SK-N-SH (cell line): ENCODE measurements at regions not wholly inside any gene's neighbourhood (a gene's known extent, or its start where the extent isn't known, plus 50 kb on each side); places are given as distances from the start of the nearest gene placed in this dataset.

Experiments
- CTCF ChIA-PET: fragments of 300-600, 350-600 bp; formaldehyde crosslinking; extraction: SDS; loops from one replicate; lab custom pipeline; 2021; lab: Yijun Ruan, JAX
- POLR2A ChIA-PET: fragments of 350-600 bp; sonication (Branson Sonifier 250); formaldehyde crosslinking; extraction: SDS; loops from one replicate; lab custom pipeline; 2020; ENCODE audit warnings: antibody characterized with exemption, inconsistent platforms; lab: Yijun Ruan, JAX
- DNase-seq: peaks from one replicate; pipeline ENCODE4 v3.0.0; 2012
- H2AFZ ChIP-seq: fragments of 200-600 bp; sonication (generic); 2 replicates; pipeline ENCODE4 v1.8.1; 2016; ENCODE audit warnings: antibody characterized with exemption, mild to moderate bottlenecking, low read depth
- H3F3A ChIP-seq: fragments of 200-600 bp; sonication (generic); replicated peaks from 2 replicates; pipeline ENCODE3; 2016; ENCODE audit warnings: antibody characterized with exemption, mild to moderate bottlenecking; ENCODE audit not compliant: insufficient read depth
- H3K27ac ChIP-seq, 2 experiments: fragments of 200-500 bp in 1 of 2; fragments of 200-600 bp in 1 of 2; sonication (Bioruptor generic) in 1 of 2; sonication (generic), shearing (Covaris generic) in 1 of 2; 2 replicates each; pipeline versions ENCODE4 v1.5.1 to v1.6.1; 2014 to 2016; ENCODE audit warnings: low read depth in 2 of 2, inconsistent platforms in 1 of 2, low read length in 1 of 2, mild to moderate bottlenecking in 1 of 2, mixed read lengths in 1 of 2
- H3K27me3 ChIP-seq: fragments of 200-600 bp; sonication (generic), shearing (Covaris generic); 2 replicates; pipeline ENCODE4 v1.6.1; 2016; ENCODE audit warnings: mixed run types; ENCODE audit not compliant: insufficient read depth
- H3K36me3 ChIP-seq, 2 experiments: fragments of 200-500 bp in 1 of 2; fragments of 200-600 bp in 1 of 2; sonication (Bioruptor generic) in 1 of 2; sonication (generic) in 1 of 2; replicated peaks in 1 of 2; 2 replicates each; pipeline versions ENCODE3 to v1.5.1; 2014 to 2016; ENCODE audit warnings: low read length in 1 of 2, mild to moderate bottlenecking in 1 of 2; ENCODE audit not compliant: insufficient read depth in 2 of 2, control insufficient read depth in 1 of 2
- H3K4me1 ChIP-seq, 2 experiments: fragments of 200-500 bp in 1 of 2; fragments of 200-600 bp in 1 of 2; sonication (Bioruptor generic) in 1 of 2; sonication (generic), shearing (Covaris generic) in 1 of 2; 2 replicates each; pipeline versions ENCODE4 v1.5.1 to v1.6.1; 2014 to 2016; ENCODE audit warnings: low read depth in 1 of 2, low read length in 1 of 2, mixed run types in 1 of 2; ENCODE audit not compliant: insufficient read depth in 2 of 2, control insufficient read depth in 1 of 2
- H3K4me2 ChIP-seq: fragments of 200-600 bp; sonication (generic), shearing (Covaris generic); 2 replicates; pipeline ENCODE4 v1.6.1; 2017; ENCODE audit warnings: mixed run types
- H3K4me3 ChIP-seq, 2 experiments: fragments of 200-500 bp in 1 of 2; fragments of 200-600 bp in 1 of 2; sonication (Bioruptor generic) in 1 of 2; sonication (generic), shearing (Covaris generic) in 1 of 2; 2 replicates each; pipeline versions ENCODE4 v1.5.1 to v1.8.1; 2014 to 2016; ENCODE audit warnings: low read depth in 2 of 2, inconsistent platforms in 1 of 2, low read length in 1 of 2, mild to moderate bottlenecking in 1 of 2, mixed read lengths in 1 of 2, moderate library complexity in 1 of 2
- H3K79me2 ChIP-seq: fragments of 200-600 bp; sonication (generic); 2 replicates; pipeline ENCODE4 v1.8.1; 2017; ENCODE audit warnings: mild to moderate bottlenecking; ENCODE audit not compliant: insufficient read depth
- H3K9ac ChIP-seq: fragments of 200-600 bp; sonication (generic); 2 replicates; pipeline ENCODE4 v1.6.1; 2017; ENCODE audit warnings: mixed run types
- H3K9me2 ChIP-seq: fragments of 200-600 bp; sonication (generic); 2 replicates; pipeline ENCODE4 v1.6.1; 2017; ENCODE audit warnings: mixed run types
- H3K9me3 ChIP-seq: fragments of 200-600 bp; sonication (generic); 2 replicates; pipeline ENCODE4 v1.6.1; 2017; ENCODE audit warnings: mixed run types, mild to moderate bottlenecking, moderate library complexity
- H4K20me1 ChIP-seq: fragments of 200-600 bp; sonication (generic); 2 replicates; pipeline ENCODE4 v1.6.1; 2017; ENCODE audit warnings: mild to moderate bottlenecking, mixed run types; ENCODE audit not compliant: insufficient read depth
- ELF1 ChIP-seq: IDR thresholded peaks from 2 replicates; pipeline ENCODE4 v1.4.0; 2012
- FOSL2 ChIP-seq: IDR thresholded peaks from 2 replicates; pipeline ENCODE4 v1.4.0; 2012; ENCODE audit warnings: low read depth, mild to moderate bottlenecking, moderate library complexity, borderline replicate concordance
- MEF2A ChIP-seq: IDR thresholded peaks from 2 replicates; pipeline ENCODE4 v1.4.0; 2012; ENCODE audit warnings: low read depth, borderline replicate concordance
- NFIC ChIP-seq: IDR thresholded peaks from 2 replicates; pipeline ENCODE4 v1.4.0; 2012; ENCODE audit warnings: borderline replicate concordance
- NRF1 ChIP-seq: IDR thresholded peaks from 2 replicates; pipeline ENCODE4 v1.6.1; 2012; ENCODE audit warnings: low read depth, mild to moderate bottlenecking, low read length
- POLR2AphosphoS5 ChIP-seq: IDR thresholded peaks from 2 replicates; pipeline ENCODE4 v1.6.1; 2012; ENCODE audit warnings: low read depth, low read length
- RAD21 ChIP-seq: IDR thresholded peaks from 2 replicates; pipeline ENCODE4 v1.6.1; 2012; ENCODE audit warnings: mild to moderate bottlenecking, low read length
- RFX5 ChIP-seq: IDR thresholded peaks from 2 replicates; pipeline ENCODE4 v1.6.1; 2012; ENCODE audit warnings: mild to moderate bottlenecking, improper control_type of control experiment, low read length
- SIN3A ChIP-seq: IDR thresholded peaks from 2 replicates; pipeline ENCODE4 v1.6.1; 2012; ENCODE audit warnings: low read depth, mild to moderate bottlenecking, low read length, moderate library complexity, borderline replicate concordance
- TCF12 ChIP-seq: IDR thresholded peaks from 2 replicates; pipeline ENCODE4 v1.4.0; 2012
- TEAD4 ChIP-seq: IDR thresholded peaks from 2 replicates; pipeline ENCODE4 v1.4.0; 2012; ENCODE audit warnings: mild to moderate bottlenecking, borderline replicate concordance; ENCODE audit not compliant: insufficient read depth
- YY1 ChIP-seq: IDR thresholded peaks from 2 replicates; pipeline ENCODE4 v1.4.0; 2012; ENCODE audit warnings: low read depth, mild to moderate bottlenecking
- WGBS: methylation state at CpG from one replicate; pipeline ENCODE4 v1.1.6; 2017; ENCODE audit warnings: low lambda C conversion rate; 5-methylcytosine and 5-hydroxymethylcytosine counted together
- TF ChIP-seq, protein P1 (sequence below): fragments of 200-600 bp; sonication (generic); IDR thresholded peaks from 2 replicates; pipeline ENCODE4 v1.6.1; 2017; ENCODE audit warnings: antibody characterized with exemption, mild to moderate bottlenecking, moderate library complexity
- TF ChIP-seq, protein P2 (sequence below): IDR thresholded peaks from 2 replicates; pipeline ENCODE4 v1.4.0; 2012; ENCODE audit warnings: low read depth, borderline replicate concordance
- TF ChIP-seq, protein P3 (sequence below): IDR thresholded peaks from 2 replicates; pipeline ENCODE4 v1.4.0; 2012; ENCODE audit warnings: low read depth
- TF ChIP-seq, protein P4 (sequence below): IDR thresholded peaks from 2 replicates; pipeline ENCODE4; 2012
- TF ChIP-seq, protein P5 (sequence below): IDR thresholded peaks from 2 replicates; pipeline ENCODE4 v1.6.1; 2012; ENCODE audit warnings: mild to moderate bottlenecking, low read depth, low read length, moderate library complexity

DNA sequence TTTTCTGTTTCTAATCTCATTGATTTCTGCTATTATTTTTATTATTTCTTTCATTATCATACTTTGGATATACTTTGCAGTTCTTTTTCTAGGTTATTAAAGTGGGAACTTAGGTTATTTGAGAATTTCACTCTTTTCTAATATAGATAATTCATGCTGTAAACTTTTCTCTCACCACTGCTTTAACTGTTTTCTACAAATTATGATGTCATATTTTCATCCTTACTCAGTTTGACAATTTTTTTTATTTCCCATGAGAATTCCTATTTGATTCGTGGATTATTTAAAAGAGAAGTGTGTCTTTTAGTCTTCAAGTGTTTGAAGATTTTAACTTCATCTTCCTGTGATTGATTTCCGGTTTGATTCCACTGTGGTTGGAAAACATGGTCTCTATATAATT is 336.8 kb upstream of the SALL1 start (continued):
- TF ChIP-seq FOSL2, result no peak
- TF ChIP-seq MEF2A, result no peak
- no peak for TF ChIP-seq TCF12
- no peak for TF ChIP-seq POLR2AphosphoS5

DNA sequence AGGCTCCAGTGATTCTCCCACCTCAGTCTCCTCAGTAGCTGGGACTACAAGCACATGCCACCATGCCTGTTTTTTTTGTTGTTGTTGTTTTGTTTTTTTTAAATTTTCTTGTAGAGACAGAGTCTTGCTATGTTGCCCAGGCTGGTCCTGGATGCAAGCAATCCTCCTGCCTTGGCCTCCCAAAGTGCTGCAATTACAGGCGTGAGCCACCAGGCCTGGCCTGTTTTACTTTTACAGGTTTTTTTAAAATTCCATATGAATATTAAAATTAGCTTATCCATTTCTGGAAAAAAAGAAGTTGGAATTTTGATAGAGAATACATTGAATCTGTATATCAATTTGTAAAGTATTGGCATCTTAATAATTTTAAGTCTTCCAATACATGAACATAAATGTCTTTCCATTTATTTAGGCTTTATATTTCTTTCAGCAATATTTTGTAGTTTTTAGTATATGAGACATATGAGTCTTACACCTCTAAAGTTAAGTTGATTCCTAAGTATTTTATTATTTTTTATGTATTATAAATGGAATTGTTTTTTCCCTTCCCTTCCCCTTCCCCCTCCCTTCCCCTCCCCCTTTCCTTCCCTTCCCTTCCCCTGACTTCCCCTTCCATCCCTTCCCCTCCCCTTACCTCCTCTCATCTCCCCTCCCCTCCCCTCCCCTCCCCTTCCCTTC is 323.5 kb upstream of the SALL1 start:
- no peak overlapping the region for H3K4me3 ChIP-seq
- POLR2A ChIA-PET, result no interaction called here
- H3F3A ChIP-seq, result no peaks in the 10 kb centered on the region
- H2AFZ ChIP-seq, result no peak overlapping the region
- no peak overlapping the region for H3K9ac ChIP-seq
- H3K79me2 ChIP-seq, result no peaks in the 10 kb centered on the region
- no peaks in the 10 kb centered on the region for H3K9me3 ChIP-seq
- WGBS, result 70% methylated on average over 1 of the region's 1 CpG
- no peak overlapping the region for H3K4me2 ChIP-seq
- H3K27me3 ChIP-seq, result no peaks in the 10 kb centered on the region
- no peak for DNase-seq
- no peaks in the 10 kb centered on the region for H3K4me1 ChIP-seq
- no peak for TF ChIP-seq SIN3A
- no peak for TF ChIP-seq RAD21
- TF ChIP-seq, protein P1, sequence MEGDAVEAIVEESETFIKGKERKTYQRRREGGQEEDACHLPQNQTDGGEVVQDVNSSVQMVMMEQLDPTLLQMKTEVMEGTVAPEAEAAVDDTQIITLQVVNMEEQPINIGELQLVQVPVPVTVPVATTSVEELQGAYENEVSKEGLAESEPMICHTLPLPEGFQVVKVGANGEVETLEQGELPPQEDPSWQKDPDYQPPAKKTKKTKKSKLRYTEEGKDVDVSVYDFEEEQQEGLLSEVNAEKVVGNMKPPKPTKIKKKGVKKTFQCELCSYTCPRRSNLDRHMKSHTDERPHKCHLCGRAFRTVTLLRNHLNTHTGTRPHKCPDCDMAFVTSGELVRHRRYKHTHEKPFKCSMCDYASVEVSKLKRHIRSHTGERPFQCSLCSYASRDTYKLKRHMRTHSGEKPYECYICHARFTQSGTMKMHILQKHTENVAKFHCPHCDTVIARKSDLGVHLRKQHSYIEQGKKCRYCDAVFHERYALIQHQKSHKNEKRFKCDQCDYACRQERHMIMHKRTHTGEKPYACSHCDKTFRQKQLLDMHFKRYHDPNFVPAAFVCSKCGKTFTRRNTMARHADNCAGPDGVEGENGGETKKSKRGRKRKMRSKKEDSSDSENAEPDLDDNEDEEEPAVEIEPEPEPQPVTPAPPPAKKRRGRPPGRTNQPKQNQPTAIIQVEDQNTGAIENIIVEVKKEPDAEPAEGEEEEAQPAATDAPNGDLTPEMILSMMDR, result 0 out of 2 replicates have a peak, but pooled peaks have one; percentile 16
- H3K9me2 ChIP-seq, result no peaks in the 10 kb centered on the region
- CTCF ChIA-PET, result interaction anchor here (0.6 to 1.5 kb wide), 4 partner anchors 16 to 1266 kb away, joined by 3 to 4 read pairs (median 3); no protein-coding TSS in a partner anchor
- H4K20me1 ChIP-seq, result no peaks in the 10 kb centered on the region
- H3K27ac ChIP-seq, result no peak overlapping the region
- no peaks in the 10 kb centered on the region for H3K36me3 ChIP-seq

DNA sequence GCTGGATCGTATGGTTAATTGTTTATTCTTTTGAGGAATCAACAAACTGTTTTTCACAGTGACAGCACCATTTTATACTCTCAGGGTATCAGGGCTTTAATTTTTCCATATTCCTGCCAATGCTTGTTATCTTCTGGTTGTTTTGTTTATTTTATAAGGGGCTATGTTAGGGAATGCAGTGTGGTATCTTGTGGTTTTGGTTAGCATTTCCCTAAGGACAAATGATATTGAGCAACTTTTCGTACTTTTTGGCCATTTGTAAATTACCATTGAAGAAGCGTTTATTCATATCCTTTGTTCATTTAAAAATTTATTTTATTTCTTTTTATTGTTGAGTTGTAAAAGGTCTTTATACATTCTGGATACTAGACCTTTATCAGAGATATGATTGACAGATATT is 322.0 kb upstream of the SALL1 start:
- H4K20me1 ChIP-seq, result no peaks in the 10 kb centered on the region
- no peak overlapping the region for H3K27ac ChIP-seq
- no peaks in the 10 kb centered on the region for H3K36me3 ChIP-seq
- H3K27me3 ChIP-seq, result no peaks in the 10 kb centered on the region
- no peaks in the 10 kb centered on the region for H3K9me2 ChIP-seq
- no peak for DNase-seq
- H3K9me3 ChIP-seq, result no peaks in the 10 kb centered on the region
- CTCF ChIA-PET, result no interaction called here
- H3F3A ChIP-seq, result no peaks in the 10 kb centered on the region
- WGBS, result 71% methylated on average over 3 of the region's 3 CpGs
- no peaks in the 10 kb centered on the region for H3K4me1 ChIP-seq
- no peak overlapping the region for H2AFZ ChIP-seq
- no peak for TF ChIP-seq RAD21
- no peak for TF ChIP-seq TEAD4
- TF ChIP-seq, protein P2, sequence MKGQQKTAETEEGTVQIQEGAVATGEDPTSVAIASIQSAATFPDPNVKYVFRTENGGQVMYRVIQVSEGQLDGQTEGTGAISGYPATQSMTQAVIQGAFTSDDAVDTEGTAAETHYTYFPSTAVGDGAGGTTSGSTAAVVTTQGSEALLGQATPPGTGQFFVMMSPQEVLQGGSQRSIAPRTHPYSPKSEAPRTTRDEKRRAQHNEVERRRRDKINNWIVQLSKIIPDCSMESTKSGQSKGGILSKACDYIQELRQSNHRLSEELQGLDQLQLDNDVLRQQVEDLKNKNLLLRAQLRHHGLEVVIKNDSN, result no peak
- TF ChIP-seq, protein P3, sequence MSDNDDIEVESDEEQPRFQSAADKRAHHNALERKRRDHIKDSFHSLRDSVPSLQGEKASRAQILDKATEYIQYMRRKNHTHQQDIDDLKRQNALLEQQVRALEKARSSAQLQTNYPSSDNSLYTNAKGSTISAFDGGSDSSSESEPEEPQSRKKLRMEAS, result no peak
- no peak for TF ChIP-seq ELF1
- TF ChIP-seq, protein P4, sequence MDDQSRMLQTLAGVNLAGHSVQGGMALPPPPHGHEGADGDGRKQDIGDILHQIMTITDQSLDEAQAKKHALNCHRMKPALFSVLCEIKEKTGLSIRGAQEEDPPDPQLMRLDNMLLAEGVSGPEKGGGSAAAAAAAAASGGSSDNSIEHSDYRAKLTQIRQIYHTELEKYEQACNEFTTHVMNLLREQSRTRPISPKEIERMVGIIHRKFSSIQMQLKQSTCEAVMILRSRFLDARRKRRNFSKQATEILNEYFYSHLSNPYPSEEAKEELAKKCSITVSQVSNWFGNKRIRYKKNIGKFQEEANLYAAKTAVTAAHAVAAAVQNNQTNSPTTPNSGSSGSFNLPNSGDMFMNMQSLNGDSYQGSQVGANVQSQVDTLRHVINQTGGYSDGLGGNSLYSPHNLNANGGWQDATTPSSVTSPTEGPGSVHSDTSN, result no peak
- no peak for TF ChIP-seq NFIC
- no peak for TF ChIP-seq YY1
- TF ChIP-seq, protein P5, sequence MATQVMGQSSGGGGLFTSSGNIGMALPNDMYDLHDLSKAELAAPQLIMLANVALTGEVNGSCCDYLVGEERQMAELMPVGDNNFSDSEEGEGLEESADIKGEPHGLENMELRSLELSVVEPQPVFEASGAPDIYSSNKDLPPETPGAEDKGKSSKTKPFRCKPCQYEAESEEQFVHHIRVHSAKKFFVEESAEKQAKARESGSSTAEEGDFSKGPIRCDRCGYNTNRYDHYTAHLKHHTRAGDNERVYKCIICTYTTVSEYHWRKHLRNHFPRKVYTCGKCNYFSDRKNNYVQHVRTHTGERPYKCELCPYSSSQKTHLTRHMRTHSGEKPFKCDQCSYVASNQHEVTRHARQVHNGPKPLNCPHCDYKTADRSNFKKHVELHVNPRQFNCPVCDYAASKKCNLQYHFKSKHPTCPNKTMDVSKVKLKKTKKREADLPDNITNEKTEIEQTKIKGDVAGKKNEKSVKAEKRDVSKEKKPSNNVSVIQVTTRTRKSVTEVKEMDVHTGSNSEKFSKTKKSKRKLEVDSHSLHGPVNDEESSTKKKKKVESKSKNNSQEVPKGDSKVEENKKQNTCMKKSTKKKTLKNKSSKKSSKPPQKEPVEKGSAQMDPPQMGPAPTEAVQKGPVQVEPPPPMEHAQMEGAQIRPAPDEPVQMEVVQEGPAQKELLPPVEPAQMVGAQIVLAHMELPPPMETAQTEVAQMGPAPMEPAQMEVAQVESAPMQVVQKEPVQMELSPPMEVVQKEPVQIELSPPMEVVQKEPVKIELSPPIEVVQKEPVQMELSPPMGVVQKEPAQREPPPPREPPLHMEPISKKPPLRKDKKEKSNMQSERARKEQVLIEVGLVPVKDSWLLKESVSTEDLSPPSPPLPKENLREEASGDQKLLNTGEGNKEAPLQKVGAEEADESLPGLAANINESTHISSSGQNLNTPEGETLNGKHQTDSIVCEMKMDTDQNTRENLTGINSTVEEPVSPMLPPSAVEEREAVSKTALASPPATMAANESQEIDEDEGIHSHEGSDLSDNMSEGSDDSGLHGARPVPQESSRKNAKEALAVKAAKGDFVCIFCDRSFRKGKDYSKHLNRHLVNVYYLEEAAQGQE, result no peak
- TF ChIP-seq SIN3A, result no peak
- no peak for TF ChIP-seq RFX5
- TF ChIP-seq NRF1, result no peak
- no peak overlapping the region for H3K9ac ChIP-seq
- no peak overlapping the region for H3K4me2 ChIP-seq
- POLR2A ChIA-PET, result no interaction called here
- no peaks in the 10 kb centered on the region for H3K79me2 ChIP-seq
- no peak overlapping the region for H3K4me3 ChIP-seq
